B cell (primary cell): ENCODE measurements at regions not wholly inside any gene's neighbourhood (a gene's known extent, or its start where the extent isn't known, plus 50 kb on each side); places are given as distances from the start of the nearest gene placed in this dataset.

Source experiments
- ATAC-seq: fragments of 200-7000 bp; cut with Tn5 transposase; one replicate; pipeline ENCODE4 v1.10.0; 2021; ENCODE audit warnings: low read depth, mild to moderate bottlenecking, moderate number of reproducible peaks, moderate library complexity
- CTCF ChIA-PET: fragments of 350-600 bp; sonication (Branson Sonifier 250); formaldehyde crosslinking; loops from one replicate; lab custom pipeline; 2021; ENCODE audit warnings: antibody characterized with exemption, inconsistent platforms; lab: Charles Lee
- POLR2A ChIA-PET: fragments of 350-600 bp; sonication (Branson Sonifier 250); formaldehyde crosslinking; loops from one replicate; lab custom pipeline; 2021; ENCODE audit warnings: antibody characterized with exemption; lab: Charles Lee
- DNase-seq: peaks from one replicate; pipeline ENCODE4 v3.0.0; 2013
- H2AFZ ChIP-seq: 2 replicates; pipeline ENCODE4 v1.6.1; 2012; ENCODE audit warnings: mild to moderate bottlenecking, low read depth, low read length; ENCODE audit not compliant: insufficient read depth, poor library complexity, severe bottlenecking
- H3K27ac ChIP-seq, 2 donors: 1 replicate in 1 of 2; 2 replicates in 1 of 2; pipeline ENCODE4 v1.5.1; 2012 to 2013; ENCODE audit warnings: low read length in 2 of 2, mild to moderate bottlenecking in 2 of 2, moderate library complexity in 1 of 2
- H3K27me3 ChIP-seq, 4 experiments: fragments of 200-600 bp in 1 of 4; sonication (generic) in 1 of 4; replicated peaks in 1 of 4; 1 replicate in 2 of 4; 2 replicates in 2 of 4; pipeline versions ENCODE4 v1.6.1 to v1.7.0; 2013 to 2016; ENCODE audit warnings: low read length in 3 of 4, mild to moderate bottlenecking in 2 of 4, mixed read lengths in 1 of 4, moderate library complexity in 1 of 4; ENCODE audit not compliant: insufficient read depth in 4 of 4, control insufficient read depth in 3 of 4; ENCODE audit errors: control extremely low read depth in 1 of 4
- H3K36me3 ChIP-seq, 2 experiments: replicated peaks in 1 of 2; 1 replicate in 1 of 2; 2 replicates in 1 of 2; pipeline versions ENCODE4 v1.6.1 to v1.7.1; 2013; ENCODE audit warnings: low read length in 1 of 2; ENCODE audit not compliant: insufficient read depth in 2 of 2, control insufficient read depth in 1 of 2; ENCODE audit errors: control extremely low read depth in 1 of 2, extremely low read depth in 1 of 2
- H3K4me1 ChIP-seq, 2 donors: fragments of 200-600 bp in 1 of 2; sonication (generic) in 1 of 2; 1 replicate in 1 of 2; 2 replicates in 1 of 2; pipeline versions ENCODE4 v1.5.1 to v1.6.1; 2013 to 2017; ENCODE audit warnings: low read length in 2 of 2; ENCODE audit not compliant: control insufficient read depth in 2 of 2, insufficient read depth in 2 of 2
- H3K4me2 ChIP-seq: replicated peaks from 2 replicates; pipeline ENCODE3; 2012; ENCODE audit warnings: mild to moderate bottlenecking, low read depth, low read length; ENCODE audit not compliant: poor library complexity, severe bottlenecking
- H3K4me3 ChIP-seq, 5 experiments: fragments of 200-600 bp in 1 of 5; sonication (generic) in 1 of 5; 1 replicate in 3 of 5; 2 replicates in 2 of 5; pipeline versions ENCODE4 v1.5.1 to v1.7.0; 2011 to 2016; ENCODE audit warnings: low read length in 4 of 5, mild to moderate bottlenecking in 4 of 5, low read depth in 2 of 5, control low read depth in 1 of 5, moderate library complexity in 1 of 5; ENCODE audit not compliant: insufficient read depth in 1 of 5; ENCODE audit errors: control extremely low read depth in 1 of 5, extremely low read depth in 1 of 5
- H3K79me2 ChIP-seq: fragments of 200-600 bp; sonication (generic); one replicate; pipeline ENCODE4 v1.6.0; 2016; ENCODE audit warnings: low read length; ENCODE audit not compliant: control insufficient read depth, insufficient read depth
- H3K9ac ChIP-seq: fragments of 200-600 bp; sonication (generic); 2 replicates; pipeline ENCODE4 v1.6.1; 2017; ENCODE audit warnings: mild to moderate bottlenecking, low read length, moderate library complexity
- H3K9me3 ChIP-seq, 3 donors: one replicate each; pipeline versions ENCODE4 v1.6.1 to v1.7.1; 2013; ENCODE audit warnings: low read length in 2 of 3; ENCODE audit not compliant: control insufficient read depth in 2 of 3, insufficient read depth in 1 of 3; ENCODE audit errors: control extremely low read depth in 1 of 3
- H4K20me1 ChIP-seq: 2 replicates; pipeline ENCODE4 v1.6.0; 2012; ENCODE audit warnings: mild to moderate bottlenecking, low read length; ENCODE audit not compliant: insufficient read depth, control insufficient read depth, poor library complexity, severe bottlenecking
- H3K27ac Mint-ChIP-seq: one replicate; pipeline ENCODE4 v1.8.0; 2021; ENCODE audit warnings: mixed read lengths
- H3K27me3 Mint-ChIP-seq: one replicate; pipeline ENCODE4 v1.8.0; 2021; ENCODE audit warnings: mixed read lengths
- H3K4me1 Mint-ChIP-seq: one replicate; pipeline ENCODE4 v1.8.0; 2021; ENCODE audit warnings: mixed read lengths
- H3K4me3 Mint-ChIP-seq: one replicate; pipeline ENCODE4 v1.8.0; 2021; ENCODE audit warnings: mixed read lengths
- H3K9me3 Mint-ChIP-seq: one replicate; pipeline ENCODE4 v1.8.0; 2022; ENCODE audit warnings: mixed read lengths; ENCODE audit not compliant: insufficient read depth
- CTCF ChIP-seq: fragments of 200-600 bp; IDR thresholded peaks from one replicate; pipeline ENCODE4 v1.8.0; 2022; ENCODE audit warnings: antibody characterized with exemption, mild to moderate bottlenecking
- EZH2 ChIP-seq: IDR thresholded peaks from 2 replicates; pipeline ENCODE4 v1.6.1; 2012; ENCODE audit warnings: borderline replicate concordance, low read depth, mild to moderate bottlenecking, moderate library complexity, low read length; ENCODE audit not compliant: insufficient read depth, poor library complexity, severe bottlenecking
- WGBS: methylation state at CpG from one replicate; pipeline ENCODE4 v1.1.5; 2013; ENCODE audit warnings: missing lambda C conversion rate; ENCODE audit not compliant: insufficient coverage; 5-methylcytosine and 5-hydroxymethylcytosine counted together
- intact Hi-C: fragments of 100-400 bp; cut with micrococcal nuclease; formaldehyde crosslinking; loops from one replicate; pipeline ENCODE4 v1.10.0; 2022

- Histone ChIP-seq H4K20me1 (no peaks in the 10 kb centered on the region), H3K79me2 (no peaks in the 10 kb centered on the region), H3K27me3 (peaks cover 0 to 9% (median 0%) of the 10 kb centered on the region in 4 experiments), H3K4me2 (no peak overlapping the region), H3K4me3 (no peak overlapping the region), H3K27ac (no peak overlapping the region), H3K9me3 (peaks cover 0 to 1% (median 0%) of the 10 kb centered on the region in 3 donors), H3K36me3 (no peaks in the 10 kb centered on the region), H2AFZ (no peak overlapping the region), H3K4me1 (no peaks in the 10 kb centered on the region), H3K9ac (no peak overlapping the region)
- ChIA-PET POLR2A (no interaction called here), CTCF (interaction anchor here (1.5 to 2.4 kb wide), 4 partner anchors 15 to 162 kb away, joined by 5 to 8 read pairs (median 7); no protein-coding TSS in a partner anchor)
- ATAC-seq (no peak), DNase-seq (no peak)
- H3K27ac Mint-ChIP-seq = no peak overlapping the region
- H3K27me3 Mint-ChIP-seq = peaks cover 16% of the 10 kb centered on the region
- no CpG with 5 or more reads among the region's 1 CpG for WGBS
- H3K4me3 Mint-ChIP-seq = no peak overlapping the region
- H3K9me3 Mint-ChIP-seq = no peaks in the 10 kb centered on the region
- H3K4me1 Mint-ChIP-seq = no peaks in the 10 kb centered on the region
- intact Hi-C loops = no loop called here
- TF ChIP-seq CTCF = no peak
- TF ChIP-seq EZH2 = no peak
Measured at GRCh38 chr1:117696561-117696960, 90.7 kb downstream of the TENT5C start.

- Histone ChIP-seq H3K4me1 (no peaks in the 10 kb centered on the region), H3K9me3 (peaks cover 0 to 1% (median 0%) of the 10 kb centered on the region in 3 donors), H3K9ac (no peak overlapping the region), H3K27ac (no peak overlapping the region), H3K4me3 (no peak overlapping the region), H4K20me1 (no peaks in the 10 kb centered on the region), H3K27me3 (peaks cover 0 to 9% (median 0%) of the 10 kb centered on the region in 4 experiments), H3K36me3 (no peaks in the 10 kb centered on the region), H2AFZ (no peak overlapping the region), H3K4me2 (no peak overlapping the region), H3K79me2 (no peaks in the 10 kb centered on the region)
- DNase-seq = no peak
- POLR2A ChIA-PET = no interaction called here
- peaks cover 16% of the 10 kb centered on the region for H3K27me3 Mint-ChIP-seq
- no peak overlapping the region for H3K4me3 Mint-ChIP-seq
- no peak for TF ChIP-seq EZH2
- no peak for TF ChIP-seq CTCF
- no peak for ATAC-seq
- no peaks in the 10 kb centered on the region for H3K9me3 Mint-ChIP-seq
- H3K4me1 Mint-ChIP-seq = no peaks in the 10 kb centered on the region
- intact Hi-C loops = no loop called here
- CTCF ChIA-PET = interaction anchor here (1.5 to 2.4 kb wide), 5 partner anchors 14 to 163 kb away, joined by 5 to 8 read pairs (median 7); no protein-coding TSS in a partner anchor
- no peak overlapping the region for H3K27ac Mint-ChIP-seq
Measured at GRCh38 chr1:117697220-117697781, 91.5 kb downstream of the TENT5C start.
